ENCODE measurements at regions not wholly inside any gene's neighbourhood (a gene's known extent, or its start where the extent isn't known, plus 50 kb on each side); places are given as distances from the start of the nearest gene placed in this dataset.

DNA sequence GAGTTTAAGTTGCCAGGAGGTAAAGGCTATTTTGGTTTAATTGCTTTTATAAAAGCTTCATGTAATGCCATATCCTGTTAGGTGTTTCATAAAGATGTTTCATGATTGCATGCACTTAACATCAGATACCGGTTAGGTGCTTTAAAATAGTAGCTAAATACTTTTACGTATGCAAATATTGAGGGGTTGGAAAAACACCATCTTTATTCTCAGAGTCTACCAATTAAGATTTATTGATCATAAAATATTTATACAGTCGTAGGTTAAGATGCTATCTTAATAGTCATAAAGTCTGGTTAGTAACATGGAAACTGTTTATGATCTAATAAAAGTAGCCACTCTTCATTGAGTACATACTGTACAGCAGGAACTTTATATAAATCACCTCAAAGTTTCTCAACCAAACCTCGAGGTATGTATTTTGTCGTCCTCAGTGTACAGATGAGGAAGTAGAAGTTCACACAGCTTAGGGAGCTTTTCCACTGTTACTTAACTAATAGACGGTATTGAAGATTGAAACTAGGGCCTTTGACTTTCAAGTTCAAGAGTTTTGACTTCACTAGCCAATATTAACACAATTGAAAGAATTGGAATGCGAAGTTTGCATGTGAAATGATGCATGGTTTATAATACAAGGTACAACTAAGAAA lies 897.1 kb downstream of the GATA3 start:
- Mint-ChIP-seq H3K4me1 (no peaks in the 10 kb centered on the region), H3K27me3 (no peaks in the 10 kb centered on the region), H3K9me3 (no peaks in the 10 kb centered on the region), H3K4me3 (no peak overlapping the region), H3K36me3 (ENCODE audit: insufficient read depth) (no peaks in the 10 kb centered on the region), H3K27ac (ENCODE audit: low read depth) (no peak overlapping the region)
- DNase-seq (ENCODE audit: low spot score in 2 of 2) = no peak
- ATAC-seq (replicated peaks; ENCODE audit: extremely low read depth, poor library complexity, severe bottlenecking) = no peak

DNA sequence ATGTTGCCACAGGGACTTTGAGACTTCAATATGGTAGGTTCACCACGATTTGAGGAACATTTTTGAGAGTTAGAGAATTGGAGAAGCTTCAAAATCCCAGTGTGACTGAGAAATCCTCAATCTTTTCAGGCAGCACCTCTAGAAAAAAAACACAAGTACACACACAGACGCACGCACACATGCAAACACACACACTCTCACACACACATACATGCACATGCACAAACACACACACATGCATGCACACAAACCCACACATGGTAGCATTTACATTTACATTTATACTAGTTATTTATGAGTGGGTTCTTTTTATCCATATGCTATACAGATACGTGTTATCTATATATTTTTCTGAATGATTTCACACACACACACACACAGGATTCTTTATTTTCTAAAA lies 901.9 kb downstream of the GATA3 start:
- Mint-ChIP-seq H3K36me3 (ENCODE audit: insufficient read depth) (no peaks in the 10 kb centered on the region), H3K27me3 (peaks cover 9% of the 10 kb centered on the region), H3K27ac (ENCODE audit: low read depth) (no peak overlapping the region), H3K9me3 (no peaks in the 10 kb centered on the region), H3K4me3 (no peak overlapping the region), H3K4me1 (no peaks in the 10 kb centered on the region)
- DNase-seq (ENCODE audit: low spot score in 2 of 2) (no peak), ATAC-seq (replicated peaks; ENCODE audit: extremely low read depth, poor library complexity, severe bottlenecking) (no peak)

DNA sequence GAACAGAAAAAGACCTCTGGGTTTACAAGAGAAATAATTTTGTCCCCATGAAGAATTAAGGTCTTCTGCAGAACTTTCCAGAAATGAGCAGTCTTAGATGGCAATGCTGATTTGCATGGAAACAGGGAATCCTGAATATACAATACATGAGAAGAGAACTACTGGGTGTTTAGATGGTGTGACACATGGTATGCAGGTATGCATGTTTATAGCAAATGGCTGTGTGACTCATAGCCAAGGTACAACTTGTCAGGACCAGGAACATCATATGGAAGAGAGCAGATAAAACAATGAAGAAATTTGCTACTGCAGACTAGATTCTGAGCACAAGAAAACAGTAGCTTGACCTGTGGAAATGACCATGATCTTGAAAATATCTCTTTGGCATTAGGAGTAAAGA lies 907.8 kb downstream of the GATA3 start:
- peaks cover 10% of the 10 kb centered on the region for H3K9me3 Mint-ChIP-seq
- H3K4me1 Mint-ChIP-seq = no peaks in the 10 kb centered on the region
- no peaks in the 10 kb centered on the region for H3K36me3 Mint-ChIP-seq (ENCODE audit: insufficient read depth)
- DNase-seq (ENCODE audit: low spot score in 2 of 2) (no peak), ATAC-seq (replicated peaks; ENCODE audit: extremely low read depth, poor library complexity, severe bottlenecking) (no peak)
- peaks cover 9% of the 10 kb centered on the region for H3K27me3 Mint-ChIP-seq
- H3K27ac Mint-ChIP-seq (ENCODE audit: low read depth) = no peak overlapping the region
- no peak overlapping the region for H3K4me3 Mint-ChIP-seq

DNA sequence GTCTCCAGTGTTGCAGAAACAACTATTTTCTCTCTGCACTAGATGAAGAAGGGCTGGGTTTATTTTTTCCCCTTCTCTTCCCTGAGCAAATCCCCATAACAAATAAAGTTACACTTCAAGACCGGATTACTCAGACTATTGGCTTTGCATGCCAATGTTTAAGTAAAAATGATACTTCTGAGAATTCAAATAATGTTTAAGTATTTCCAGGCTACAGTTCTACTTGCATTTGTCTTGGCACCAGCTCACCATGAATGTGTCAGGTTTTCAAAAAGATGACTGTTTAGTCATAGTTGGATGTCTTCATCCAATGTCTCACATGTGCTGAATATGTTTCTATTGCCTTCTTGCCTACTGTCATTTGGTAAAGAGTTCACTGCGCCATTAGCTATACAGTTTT lies 912.6 kb downstream of the GATA3 start:
- Mint-ChIP-seq H3K27ac (ENCODE audit: low read depth) (no peak overlapping the region), H3K36me3 (ENCODE audit: insufficient read depth) (no peaks in the 10 kb centered on the region), H3K9me3 (peaks cover 10% of the 10 kb centered on the region), H3K4me3 (no peak overlapping the region), H3K27me3 (peaks cover 13% of the 10 kb centered on the region), H3K4me1 (no peaks in the 10 kb centered on the region)
- ATAC-seq (replicated peaks; ENCODE audit: extremely low read depth, poor library complexity, severe bottlenecking) = no peak
- DNase-seq (ENCODE audit: low spot score in 2 of 2) = no peak

DNA sequence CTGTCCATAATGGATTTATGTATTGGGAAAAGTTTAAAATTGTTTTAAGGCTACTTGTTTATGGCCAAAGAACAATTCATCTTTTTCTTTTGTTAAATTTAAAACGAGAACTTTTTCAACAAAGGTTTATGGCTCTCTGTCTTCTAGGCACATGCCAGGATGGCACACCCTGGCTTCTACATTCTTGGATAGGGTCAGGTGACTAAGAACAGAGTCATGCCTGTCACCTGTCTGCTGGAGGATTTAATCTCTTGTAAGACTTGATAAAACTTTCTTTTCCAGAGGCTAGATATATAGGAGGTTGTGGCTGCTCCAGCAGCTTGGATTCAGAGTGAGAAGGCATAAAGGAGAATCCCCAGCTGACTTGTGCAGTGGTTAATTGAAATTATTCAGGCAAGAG lies 915.4 kb downstream of the GATA3 start:
- ATAC-seq (replicated peaks; ENCODE audit: extremely low read depth, poor library complexity, severe bottlenecking) = no peak
- H3K4me3 Mint-ChIP-seq = no peak overlapping the region
- H3K36me3 Mint-ChIP-seq (ENCODE audit: insufficient read depth) = no peaks in the 10 kb centered on the region
- H3K4me1 Mint-ChIP-seq = no peaks in the 10 kb centered on the region
- DNase-seq (ENCODE audit: low spot score in 2 of 2) = no peak
- H3K27ac Mint-ChIP-seq (ENCODE audit: low read depth) = no peak overlapping the region
- no peaks in the 10 kb centered on the region for H3K9me3 Mint-ChIP-seq
- peaks cover 13% of the 10 kb centered on the region for H3K27me3 Mint-ChIP-seq

DNA sequence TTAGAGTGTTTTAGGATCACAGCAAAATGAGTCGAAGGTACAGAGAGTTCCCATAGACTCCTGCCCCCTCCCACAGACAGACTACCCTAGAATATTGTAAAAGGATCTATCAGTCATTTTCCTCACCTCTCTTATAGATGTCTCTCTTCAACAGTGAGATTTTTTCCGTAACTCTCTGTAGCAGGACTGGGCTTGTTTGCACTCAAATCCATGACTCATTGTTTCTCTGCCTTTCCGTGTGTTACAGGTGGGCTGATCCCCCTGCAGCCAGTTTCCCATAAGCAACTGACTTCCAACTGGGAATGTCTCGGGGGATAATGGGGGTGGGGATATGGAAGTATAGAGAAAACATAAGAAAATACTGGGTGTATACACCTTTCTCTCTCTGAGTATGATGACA lies 921.0 kb downstream of the GATA3 start:
- Mint-ChIP-seq H3K4me3 (no peak overlapping the region), H3K27ac (ENCODE audit: low read depth) (no peak overlapping the region)

DNA sequence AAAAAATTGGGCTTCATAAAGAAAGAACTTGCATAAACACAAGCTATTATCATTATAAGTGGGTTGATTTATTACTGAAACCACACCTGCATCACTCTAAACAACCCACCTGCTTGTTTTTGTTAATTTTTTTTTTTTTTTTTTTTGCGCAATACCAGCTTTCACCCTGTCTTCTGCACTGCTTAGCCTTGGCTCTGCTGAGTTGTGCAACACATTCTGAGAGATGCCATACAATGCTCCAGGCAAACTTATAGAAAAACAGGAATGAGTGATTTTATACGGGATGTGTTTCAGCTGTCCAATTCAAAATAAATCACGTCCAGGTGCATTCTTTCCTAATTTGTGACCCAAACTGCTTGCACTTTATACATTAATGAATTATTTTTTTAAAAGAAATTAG lies 923.6 kb downstream of the GATA3 start:
- no peak overlapping the region for H3K4me3 Mint-ChIP-seq
- no peaks in the 10 kb centered on the region for H3K36me3 Mint-ChIP-seq (ENCODE audit: insufficient read depth)
- H3K27ac Mint-ChIP-seq (ENCODE audit: low read depth) = no peak overlapping the region
- ATAC-seq (replicated peaks; ENCODE audit: extremely low read depth, poor library complexity, severe bottlenecking) (no peak), DNase-seq (ENCODE audit: low spot score in 2 of 2) (no peak)
- no peaks in the 10 kb centered on the region for H3K9me3 Mint-ChIP-seq
- peaks cover 12% of the 10 kb centered on the region for H3K27me3 Mint-ChIP-seq
- no peaks in the 10 kb centered on the region for H3K4me1 Mint-ChIP-seq

More for the DNA sequence above, 921.0 kb downstream of the GATA3 start:
- DNase-seq (ENCODE audit: low spot score in 2 of 2) = no peak
- Mint-ChIP-seq H3K36me3 (ENCODE audit: insufficient read depth) (no peaks in the 10 kb centered on the region), H3K4me1 (no peaks in the 10 kb centered on the region), H3K27me3 (peaks cover 14% of the 10 kb centered on the region), H3K9me3 (no peaks in the 10 kb centered on the region)
- ATAC-seq (replicated peaks; ENCODE audit: extremely low read depth, poor library complexity, severe bottlenecking) = no peak

DNA sequence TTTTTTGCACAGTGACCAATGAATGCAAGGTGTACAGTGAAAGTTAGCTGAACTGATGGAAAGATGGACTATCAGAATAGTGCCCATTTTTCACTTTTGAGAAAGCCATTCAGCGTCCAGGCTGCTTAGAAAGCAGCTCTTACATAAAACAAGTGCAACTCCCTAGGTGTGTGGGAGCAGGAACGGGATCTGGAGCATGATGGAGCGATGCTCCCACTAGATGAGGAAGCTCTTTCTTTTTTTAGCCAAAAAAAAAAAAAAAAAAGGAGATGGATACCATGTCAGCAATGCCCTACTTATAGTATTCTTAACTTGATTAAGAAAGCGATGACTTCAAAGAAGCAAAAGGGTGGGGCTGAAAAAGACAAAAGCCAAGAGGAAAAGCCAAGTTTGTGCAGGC lies 925.5 kb downstream of the GATA3 start:
- Mint-ChIP-seq H3K36me3 (ENCODE audit: insufficient read depth) (no peaks in the 10 kb centered on the region), H3K4me1 (no peaks in the 10 kb centered on the region), H3K9me3 (no peaks in the 10 kb centered on the region), H3K27me3 (peaks cover 12% of the 10 kb centered on the region), H3K4me3 (no peak overlapping the region), H3K27ac (ENCODE audit: low read depth) (no peak overlapping the region)
- ATAC-seq (replicated peaks; ENCODE audit: extremely low read depth, poor library complexity, severe bottlenecking) (no peak), DNase-seq (ENCODE audit: low spot score in 2 of 2) (no peak)

DNA sequence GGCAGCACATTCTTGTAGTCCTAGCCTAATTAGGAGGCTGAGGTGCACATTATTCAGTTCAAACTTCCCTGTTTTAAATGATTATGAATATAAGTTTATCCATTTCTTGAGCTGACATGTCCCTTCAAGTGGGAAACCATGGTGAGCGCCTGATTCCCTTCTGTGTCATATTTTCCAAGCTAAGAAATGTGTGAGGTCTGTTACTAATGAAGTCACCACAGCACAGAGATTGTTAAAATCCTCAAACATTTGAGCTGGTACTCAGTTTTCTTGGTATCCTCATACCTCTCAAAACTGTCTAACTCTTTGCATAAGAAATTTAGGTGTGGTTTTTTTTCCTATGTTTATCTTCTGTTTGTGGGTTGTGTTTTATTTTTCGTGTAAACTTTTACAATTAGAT lies 926.8 kb downstream of the GATA3 start:
- Mint-ChIP-seq H3K9me3 (no peaks in the 10 kb centered on the region), H3K4me3 (no peak overlapping the region), H3K36me3 (ENCODE audit: insufficient read depth) (no peaks in the 10 kb centered on the region), H3K4me1 (no peaks in the 10 kb centered on the region), H3K27ac (ENCODE audit: low read depth) (no peak overlapping the region), H3K27me3 (peaks cover 19% of the 10 kb centered on the region)
- DNase-seq (ENCODE audit: low spot score in 2 of 2) = no peak
- no peak for ATAC-seq (replicated peaks; ENCODE audit: extremely low read depth, poor library complexity, severe bottlenecking)

DNA sequence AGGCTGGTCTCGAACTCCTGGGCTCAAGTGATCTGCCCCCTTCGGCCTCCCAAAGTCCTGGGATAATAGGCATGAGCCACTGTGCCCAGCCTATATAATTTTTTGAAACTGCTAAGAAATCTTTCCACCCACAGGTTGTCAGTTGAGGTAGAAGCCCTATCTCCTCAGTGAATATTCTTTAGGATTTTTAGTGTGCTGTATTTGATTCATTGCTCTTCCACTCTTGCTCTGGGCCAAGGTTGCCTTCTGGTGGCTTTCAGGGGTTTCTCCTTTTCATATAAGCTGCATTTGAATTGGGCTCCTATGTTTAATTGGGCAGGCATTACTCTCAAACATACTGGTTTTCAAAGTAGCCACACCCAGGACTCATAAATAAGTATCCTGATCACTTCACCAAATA lies 931.2 kb downstream of the GATA3 start:
- Mint-ChIP-seq H3K27ac (ENCODE audit: low read depth) (no peak overlapping the region), H3K4me1 (no peaks in the 10 kb centered on the region), H3K9me3 (no peaks in the 10 kb centered on the region), H3K27me3 (peaks cover 12% of the 10 kb centered on the region), H3K4me3 (no peak overlapping the region), H3K36me3 (ENCODE audit: insufficient read depth) (no peaks in the 10 kb centered on the region)
- ATAC-seq (replicated peaks; ENCODE audit: extremely low read depth, poor library complexity, severe bottlenecking) (no peak), DNase-seq (ENCODE audit: low spot score in 2 of 2) (no peak)

DNA sequence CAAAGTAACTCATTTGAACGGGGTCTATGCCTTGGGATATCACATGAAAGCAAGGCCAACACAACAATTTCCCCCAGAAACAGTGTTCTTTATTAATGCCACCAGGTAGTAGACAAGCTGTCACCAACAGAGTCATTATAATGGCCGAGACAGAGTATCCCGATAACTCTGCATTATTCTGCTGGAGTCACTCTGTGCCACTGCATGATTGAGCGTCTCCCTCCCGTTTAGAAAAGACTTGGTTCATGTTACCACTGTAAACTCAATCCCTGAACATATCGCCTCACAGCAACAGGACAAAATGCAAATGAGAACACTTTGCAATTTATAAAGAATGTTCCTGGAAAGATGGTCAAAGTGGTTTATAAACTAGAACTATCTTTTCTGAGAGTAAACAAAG lies 932.5 kb downstream of the GATA3 start:
- no peaks in the 10 kb centered on the region for H3K4me1 Mint-ChIP-seq
- H3K4me3 Mint-ChIP-seq = no peak overlapping the region
- ATAC-seq (replicated peaks; ENCODE audit: extremely low read depth, poor library complexity, severe bottlenecking) = no peak
- H3K9me3 Mint-ChIP-seq = no peaks in the 10 kb centered on the region
- no peaks in the 10 kb centered on the region for H3K36me3 Mint-ChIP-seq (ENCODE audit: insufficient read depth)
- no peak overlapping the region for H3K27ac Mint-ChIP-seq (ENCODE audit: low read depth)
- H3K27me3 Mint-ChIP-seq = peaks cover 12% of the 10 kb centered on the region
- no peak for DNase-seq (ENCODE audit: low spot score in 2 of 2)

DNA sequence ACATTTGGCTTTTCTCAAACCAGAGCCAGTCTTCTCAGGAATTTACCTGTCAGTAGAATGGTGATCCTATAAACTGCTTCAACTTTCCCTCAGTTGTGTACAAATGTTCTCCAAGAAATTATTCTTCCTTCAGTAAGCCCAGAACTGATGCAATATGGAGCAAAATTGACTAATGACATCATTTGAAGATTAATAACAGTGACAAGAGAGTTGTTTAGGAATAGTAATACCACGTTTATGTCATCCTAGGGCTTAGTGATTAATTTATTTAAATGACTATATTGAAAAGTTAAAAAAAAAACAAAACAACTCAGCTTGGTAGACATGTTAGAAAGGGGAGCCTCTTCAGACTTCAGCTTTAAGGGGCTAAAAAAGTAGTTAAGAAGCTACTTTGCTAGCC lies 933.2 kb downstream of the GATA3 start:
- H3K27ac Mint-ChIP-seq (ENCODE audit: low read depth) = no peak overlapping the region
- H3K36me3 Mint-ChIP-seq (ENCODE audit: insufficient read depth) = no peaks in the 10 kb centered on the region
- H3K4me3 Mint-ChIP-seq = no peak overlapping the region
- no peaks in the 10 kb centered on the region for H3K4me1 Mint-ChIP-seq
- peaks cover 12% of the 10 kb centered on the region for H3K27me3 Mint-ChIP-seq
- ATAC-seq (replicated peaks; ENCODE audit: extremely low read depth, poor library complexity, severe bottlenecking) (no peak), DNase-seq (ENCODE audit: low spot score in 2 of 2) (no peak)
- no peaks in the 10 kb centered on the region for H3K9me3 Mint-ChIP-seq

DNA sequence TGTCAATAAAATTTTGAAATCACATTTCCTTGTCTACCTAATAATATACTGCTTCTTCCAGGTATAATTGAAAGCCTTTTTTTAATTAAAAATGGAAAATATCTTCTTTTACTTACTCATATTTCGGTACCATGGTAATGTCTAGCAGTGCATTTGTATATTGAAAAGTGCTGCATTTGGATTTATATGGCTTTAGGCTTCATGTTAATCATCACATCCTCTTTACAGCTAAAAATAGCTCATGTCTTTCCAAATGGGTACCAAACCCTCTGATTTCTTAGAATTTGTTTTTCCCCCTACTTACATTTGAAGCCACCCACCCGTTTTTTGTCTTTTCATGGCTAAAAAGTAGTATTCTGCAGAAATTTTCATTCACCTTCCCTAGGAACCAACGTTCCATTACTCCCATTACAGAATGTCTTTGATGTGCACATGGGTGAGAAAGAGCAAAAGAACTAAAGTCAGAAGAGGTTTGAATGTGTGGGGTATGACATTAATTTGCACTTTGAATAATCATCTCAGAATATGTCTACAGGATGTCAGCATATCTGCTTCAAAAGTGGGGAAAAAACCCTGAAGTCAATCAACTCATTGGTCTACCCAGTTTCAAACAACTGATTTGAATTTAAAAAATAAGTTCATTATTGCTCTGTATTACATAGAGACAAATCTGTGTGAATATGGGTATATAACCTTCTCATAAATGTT lies 935.9 kb downstream of the GATA3 start:
- no peaks in the 10 kb centered on the region for H3K36me3 Mint-ChIP-seq (ENCODE audit: insufficient read depth)
- H3K27me3 Mint-ChIP-seq = peaks cover 19% of the 10 kb centered on the region
- H3K4me3 Mint-ChIP-seq = no peak overlapping the region
- H3K9me3 Mint-ChIP-seq = no peaks in the 10 kb centered on the region
- DNase-seq (ENCODE audit: low spot score in 2 of 2) (no peak), ATAC-seq (replicated peaks; ENCODE audit: extremely low read depth, poor library complexity, severe bottlenecking) (no peak)
- no peaks in the 10 kb centered on the region for H3K4me1 Mint-ChIP-seq
- no peak overlapping the region for H3K27ac Mint-ChIP-seq (ENCODE audit: low read depth)
